BJ (cell line): ENCODE measurements at regions not wholly inside any gene's neighbourhood (a gene's known extent, or its start where the extent isn't known, plus 50 kb on each side); places are given as distances from the start of the nearest gene placed in this dataset.

Source experiments
- CTCF ChIA-PET: fragments of 350-600 bp; formaldehyde crosslinking; extraction: SDS; loops from one replicate; lab custom pipeline; 2021; ENCODE audit warnings: antibody characterized with exemption, inconsistent platforms; lab: Yijun Ruan, JAX
- POLR2A ChIA-PET: fragments of 300-600 bp; sonication (Branson Sonifier 250); formaldehyde crosslinking; extraction: SDS; loops from one replicate; lab custom pipeline; 2021; ENCODE audit warnings: antibody characterized with exemption; lab: Charles Lee
- DNase-seq: peaks from one replicate; pipeline ENCODE4 v3.0.0-alpha.2; 2011; ENCODE audit warnings: low read depth
- H3K27me3 ChIP-seq: 2 replicates; pipeline ENCODE4 v1.6.0; 2011; ENCODE audit warnings: low read length; ENCODE audit not compliant: control insufficient read depth, insufficient read depth
- H3K36me3 ChIP-seq: 2 replicates; pipeline ENCODE4 v1.5.1; 2011; ENCODE audit warnings: low read length; ENCODE audit not compliant: control insufficient read depth, insufficient read depth
- H3K4me3 ChIP-seq: 2 replicates; pipeline ENCODE4 v1.5.1; 2011; ENCODE audit warnings: low read depth, mild to moderate bottlenecking, control low read depth, low read length
- CTCF ChIP-seq: IDR thresholded peaks from 2 replicates; pipeline ENCODE4 v1.5.1; 2011; ENCODE audit warnings: low read depth, mild to moderate bottlenecking, control low read depth, inconsistent platforms, low read length, moderate library complexity; ENCODE audit not compliant: insufficient read depth

- H3K36me3 ChIP-seq, result no peaks in the 10 kb centered on the region
- TF ChIP-seq CTCF, result no peak
- no peak overlapping the region for H3K4me3 ChIP-seq
- CTCF ChIA-PET, result no interaction called here
- POLR2A ChIA-PET, result no interaction called here
- DNase-seq, result no peak
- no peaks in the 10 kb centered on the region for H3K27me3 ChIP-seq
These were observed 93.1 kb upstream of the ACO1 start for GRCh38 chr9:32291370-32291769.

GRCh38 chr9:32292611-32293010, 91.8 kb upstream of the ACO1 start:
- CTCF ChIA-PET, result no interaction called here
- POLR2A ChIA-PET, result no interaction called here
- no peak for DNase-seq
- no peak for TF ChIP-seq CTCF
- Histone ChIP-seq H3K4me3 (no peak overlapping the region), H3K36me3 (no peaks in the 10 kb centered on the region), H3K27me3 (no peaks in the 10 kb centered on the region)

- no peaks in the 10 kb centered on the region for H3K27me3 ChIP-seq
- no peak for TF ChIP-seq CTCF
- ChIA-PET POLR2A (no interaction called here), CTCF (interaction anchor here (1.0 kb wide), 1 partner anchor 9 kb away, joined by 3 read pairs; no protein-coding TSS in a partner anchor)
- no peak for DNase-seq
- H3K36me3 ChIP-seq, result no peaks in the 10 kb centered on the region
- no peak overlapping the region for H3K4me3 ChIP-seq
These were observed 91.4 kb upstream of the ACO1 start for GRCh38 chr9:32293091-32293490.

- ChIA-PET POLR2A (no interaction called here), CTCF (interaction anchor here (1.0 kb wide), 1 partner anchor 10 kb away, joined by 3 read pairs; no protein-coding TSS in a partner anchor)
- H3K4me3 ChIP-seq, result no peak overlapping the region
- no peaks in the 10 kb centered on the region for H3K27me3 ChIP-seq
- DNase-seq, result no peak
- H3K36me3 ChIP-seq, result no peaks in the 10 kb centered on the region
- TF ChIP-seq CTCF, result no peak
These were observed 90.3 kb upstream of the ACO1 start for GRCh38 chr9:32294106-32294505.

- no peaks in the 10 kb centered on the region for H3K27me3 ChIP-seq
- DNase-seq, result no peak
- POLR2A ChIA-PET, result no interaction called here
- H3K4me3 ChIP-seq, result no peak overlapping the region
- TF ChIP-seq CTCF, result no peak
- CTCF ChIA-PET, result no interaction called here
- no peaks in the 10 kb centered on the region for H3K36me3 ChIP-seq
These were observed 84.1 kb upstream of the ACO1 start for GRCh38 chr9:32300373-32300772.
